ENCODE measurements at regions not wholly inside any gene's neighbourhood (a gene's known extent, or its start where the extent isn't known, plus 50 kb on each side); places are given as distances from the start of the nearest gene placed in this dataset.

DNA sequence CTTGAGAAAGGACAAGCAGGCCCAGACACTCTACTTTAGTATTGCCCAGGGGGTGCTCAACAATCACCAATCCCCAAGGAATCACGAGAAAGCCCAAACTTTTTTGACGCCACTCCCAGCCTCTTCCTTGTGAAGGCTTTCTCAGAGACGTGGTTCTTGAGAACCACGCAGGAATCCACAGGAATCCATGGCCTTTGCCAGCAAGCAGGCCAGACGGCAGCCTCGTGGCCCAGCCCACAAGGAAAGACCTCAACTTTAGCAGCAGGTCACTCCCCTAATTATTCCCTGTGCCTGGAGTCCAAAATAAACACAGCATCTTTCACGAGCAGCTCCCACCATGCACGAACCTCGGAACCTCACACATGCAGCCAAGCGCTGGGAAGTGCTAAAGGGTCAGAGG is 104.2 kb downstream of the WT1 start:
- Mint-ChIP-seq H3K36me3 (peaks cover 4% of the 10 kb centered on the region), H3K4me1 (peaks cover 0 to 5% (median 2%) of the 10 kb centered on the region in 3 donors), H3K27me3 (peaks cover 30% of the 10 kb centered on the region)

DNA sequence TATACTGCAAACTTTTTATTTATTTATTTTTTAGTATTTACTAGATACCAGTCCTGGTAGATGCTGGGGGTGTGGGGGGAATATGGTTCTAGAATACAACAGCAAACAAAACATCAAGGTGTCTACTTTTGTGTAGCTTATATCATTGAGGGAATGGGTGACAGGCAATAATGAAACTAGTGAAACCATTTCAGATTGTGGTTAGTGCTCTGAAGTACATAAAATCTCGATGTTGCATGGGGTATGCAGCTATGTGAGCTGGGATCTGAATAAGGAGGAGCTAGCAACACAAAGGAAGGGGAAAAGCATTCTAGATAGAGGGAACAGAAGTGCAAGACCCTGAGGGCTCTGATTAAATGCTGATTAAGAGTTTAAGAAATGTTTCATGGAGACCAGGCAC is 103.5 kb downstream of the WT1 start:
- peaks cover 30% of the 10 kb centered on the region for H3K27me3 Mint-ChIP-seq
- H3K27ac Mint-ChIP-seq: no peak overlapping the region
- H3K4me1 Mint-ChIP-seq: peaks cover 0 to 5% (median 2%) of the 10 kb centered on the region in 3 donors
- H3K9me3 Mint-ChIP-seq: peaks cover 0 to 2% (median 1%) of the 10 kb centered on the region in 3 donors
- no peak overlapping the region for H3K4me3 Mint-ChIP-seq
- peaks cover 4% of the 10 kb centered on the region for H3K36me3 Mint-ChIP-seq

More for the DNA sequence above, 104.2 kb downstream of the WT1 start:
- H3K9me3 Mint-ChIP-seq: peaks cover 0 to 2% (median 1%) of the 10 kb centered on the region in 3 donors
- H3K27ac Mint-ChIP-seq: no peak overlapping the region
- no peak overlapping the region for H3K4me3 Mint-ChIP-seq

DNA sequence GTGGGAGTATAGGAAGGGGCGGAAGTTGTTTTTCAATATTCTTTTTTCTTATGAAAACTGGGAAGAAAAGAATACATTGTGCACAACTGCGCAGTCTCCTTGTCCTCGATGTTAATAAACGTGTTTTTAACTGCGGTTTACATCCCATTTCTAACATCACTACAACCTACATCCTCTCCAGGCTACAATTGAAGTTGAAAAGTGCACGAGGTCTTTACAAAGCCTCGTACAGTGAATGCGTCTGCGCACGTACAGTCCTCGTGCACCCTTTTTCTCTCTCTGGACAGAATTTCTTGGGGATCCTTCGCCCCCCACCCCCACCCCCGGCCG is 102.4 kb downstream of the WT1 start:
- H3K27ac Mint-ChIP-seq: no peak overlapping the region
- peaks cover 0 to 5% (median 2%) of the 10 kb centered on the region in 3 donors for H3K4me1 Mint-ChIP-seq
- H3K9me3 Mint-ChIP-seq: peaks cover 0 to 2% (median 1%) of the 10 kb centered on the region in 3 donors
- H3K4me3 Mint-ChIP-seq: peak overlapping the region in 3 of 4 donors; percentile 54 to 67 (median 63)
- peaks cover 4% of the 10 kb centered on the region for H3K36me3 Mint-ChIP-seq
- H3K27me3 Mint-ChIP-seq: peaks cover 30% of the 10 kb centered on the region

DNA sequence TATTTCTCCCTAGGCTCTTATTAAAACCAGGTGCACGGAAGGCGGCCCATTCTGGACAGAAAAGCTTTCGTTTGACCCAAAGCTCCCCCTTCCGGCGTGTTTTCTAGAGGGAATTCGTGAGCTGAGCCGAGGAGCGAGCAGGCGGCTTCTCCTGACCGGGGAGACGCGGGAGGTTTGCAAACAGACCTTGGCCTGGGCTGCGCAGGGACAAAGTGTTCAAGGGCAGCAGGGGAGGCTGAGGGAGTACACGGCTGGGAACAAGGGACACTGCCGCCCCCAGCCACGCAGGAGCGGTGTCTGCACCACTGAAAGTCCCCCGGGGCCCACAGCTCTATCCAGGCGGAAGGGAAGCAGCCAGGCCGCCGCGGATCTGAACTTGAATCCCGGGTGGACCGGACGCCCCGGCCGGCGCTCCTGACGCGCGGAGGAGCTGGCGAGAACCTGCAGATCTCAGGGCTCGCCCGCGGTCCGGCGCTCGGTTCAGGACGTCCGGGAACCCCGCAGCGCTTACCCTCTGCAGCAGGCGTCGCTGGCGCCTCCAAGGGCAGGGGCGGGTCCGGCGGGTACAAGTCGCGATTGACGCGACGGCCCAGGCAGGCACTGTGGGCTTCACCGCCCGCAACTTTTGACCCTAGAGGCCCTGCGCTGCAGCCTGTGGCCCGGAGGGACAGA is 101.9 kb downstream of the WT1 start:
- H3K9me3 Mint-ChIP-seq: peaks cover 0 to 2% (median 1%) of the 10 kb centered on the region in 3 donors
- peaks cover 4% of the 10 kb centered on the region for H3K36me3 Mint-ChIP-seq
- no peak overlapping the region for H3K27ac Mint-ChIP-seq
- H3K4me1 Mint-ChIP-seq: peaks cover 0 to 5% (median 2%) of the 10 kb centered on the region in 3 donors
- H3K27me3 Mint-ChIP-seq: peaks cover 30% of the 10 kb centered on the region
- H3K4me3 Mint-ChIP-seq: peak overlapping the region in 3 of 4 donors; percentile 54 to 67 (median 63)

DNA sequence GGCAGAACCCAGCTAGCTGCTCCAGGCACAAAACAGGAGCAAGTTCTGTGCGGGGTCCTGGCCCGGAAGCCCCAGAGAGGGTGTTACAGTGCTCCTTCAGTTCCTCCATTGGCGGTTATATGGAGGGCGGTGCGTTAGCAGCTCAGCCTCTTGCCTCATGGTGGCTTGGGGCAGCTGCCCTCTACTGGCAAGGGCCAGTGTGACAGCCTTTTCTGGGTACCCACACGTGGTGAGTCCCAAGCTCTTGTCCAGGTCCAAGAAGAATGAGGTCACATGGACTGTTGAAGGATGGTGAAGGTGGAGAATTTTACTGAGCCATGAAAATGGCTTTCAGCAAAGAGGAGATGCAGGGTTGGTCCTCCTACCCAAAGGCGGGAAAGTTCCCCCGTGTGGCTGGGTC is 100.5 kb downstream of the WT1 start:
- Mint-ChIP-seq H3K27me3 (peaks cover 30% of the 10 kb centered on the region), H3K4me3 (no peak overlapping the region)

More for the DNA sequence above, 100.5 kb downstream of the WT1 start:
- Mint-ChIP-seq H3K4me1 (peaks cover 0 to 5% (median 2%) of the 10 kb centered on the region in 3 donors), H3K36me3 (peaks cover 4% of the 10 kb centered on the region), H3K27ac (no peak overlapping the region), H3K9me3 (peaks cover 0 to 2% (median 1%) of the 10 kb centered on the region in 3 donors)
